ENCODE measurements at regions not wholly inside any gene's neighbourhood (a gene's known extent, or its start where the extent isn't known, plus 50 kb on each side); places are given as distances from the start of the nearest gene placed in this dataset.

DNA sequence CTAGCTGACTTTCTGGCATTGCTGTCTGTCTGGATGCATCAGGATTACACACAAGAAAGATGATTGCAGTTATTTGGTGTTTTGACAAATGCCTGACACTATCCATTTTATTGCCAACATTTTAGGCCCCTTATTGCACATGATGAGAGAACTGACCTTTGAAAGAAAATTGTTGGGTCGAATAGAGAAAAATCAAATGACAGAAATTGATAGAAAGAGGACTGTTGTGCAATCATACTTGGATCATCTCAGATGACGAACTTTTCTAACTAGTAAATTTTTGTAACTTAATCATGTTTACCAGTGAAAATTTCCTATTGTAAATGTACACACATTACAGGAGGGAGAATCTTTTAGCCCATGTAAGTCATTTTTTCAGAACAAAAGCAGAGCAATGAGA, 251.5 kb upstream of the USP15 start:
- Histone ChIP-seq H3K4me1 (ENCODE audit: control insufficient read depth in 4 of 4, insufficient read depth in 4 of 4, low read length in 3 of 4) (peaks cover 0 to 3% (median 0%) of the 10 kb centered on the region in 4 donors), H3K4me3 (ENCODE audit: low read depth in 1 of 3, low read length in 3 of 3) (no peak overlapping the region), H3K27me3 (ENCODE audit: control insufficient read depth in 4 of 4, insufficient read depth in 4 of 4, low read length in 3 of 4) (no peaks in the 10 kb centered on the region), H3K9ac (ENCODE audit: low read depth in 1 of 2, low read length in 2 of 2) (no peak overlapping the region), H3K9me3 (ENCODE audit: control insufficient read depth in 4 of 4, low read length in 3 of 4) (no peaks in the 10 kb centered on the region), H3K36me3 (ENCODE audit: control insufficient read depth in 4 of 4, insufficient read depth in 3 of 4, low read depth in 1 of 4, low read length in 3 of 4) (no peaks in the 10 kb centered on the region), H3K27ac (ENCODE audit: low read depth in 1 of 2, low read length in 2 of 2) (no peak overlapping the region)
- DNase-seq (ENCODE audit: low spot score): no peak
- WGBS: 30% methylated on average over 2 of the region's 2 CpGs
- no peak for TF ChIP-seq TAF1 (conservative IDR thresholded peaks at IDR 0.05)
- TF ChIP-seq, protein P1, sequence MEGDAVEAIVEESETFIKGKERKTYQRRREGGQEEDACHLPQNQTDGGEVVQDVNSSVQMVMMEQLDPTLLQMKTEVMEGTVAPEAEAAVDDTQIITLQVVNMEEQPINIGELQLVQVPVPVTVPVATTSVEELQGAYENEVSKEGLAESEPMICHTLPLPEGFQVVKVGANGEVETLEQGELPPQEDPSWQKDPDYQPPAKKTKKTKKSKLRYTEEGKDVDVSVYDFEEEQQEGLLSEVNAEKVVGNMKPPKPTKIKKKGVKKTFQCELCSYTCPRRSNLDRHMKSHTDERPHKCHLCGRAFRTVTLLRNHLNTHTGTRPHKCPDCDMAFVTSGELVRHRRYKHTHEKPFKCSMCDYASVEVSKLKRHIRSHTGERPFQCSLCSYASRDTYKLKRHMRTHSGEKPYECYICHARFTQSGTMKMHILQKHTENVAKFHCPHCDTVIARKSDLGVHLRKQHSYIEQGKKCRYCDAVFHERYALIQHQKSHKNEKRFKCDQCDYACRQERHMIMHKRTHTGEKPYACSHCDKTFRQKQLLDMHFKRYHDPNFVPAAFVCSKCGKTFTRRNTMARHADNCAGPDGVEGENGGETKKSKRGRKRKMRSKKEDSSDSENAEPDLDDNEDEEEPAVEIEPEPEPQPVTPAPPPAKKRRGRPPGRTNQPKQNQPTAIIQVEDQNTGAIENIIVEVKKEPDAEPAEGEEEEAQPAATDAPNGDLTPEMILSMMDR (IDR thresholded peaks at IDR 0.05; ENCODE audit: low read depth, low read length, missing input control): no peak
- TF ChIP-seq HNF4G (IDR thresholded peaks at IDR 0.05): no peak
- no peak for TF ChIP-seq YY1 (IDR thresholded peaks at IDR 0.05)
- no peak for TF ChIP-seq JUND (IDR thresholded peaks at IDR 0.05)
- TF ChIP-seq FOXA2 (IDR thresholded peaks at IDR 0.05): no peak
- TF ChIP-seq, protein P2, sequence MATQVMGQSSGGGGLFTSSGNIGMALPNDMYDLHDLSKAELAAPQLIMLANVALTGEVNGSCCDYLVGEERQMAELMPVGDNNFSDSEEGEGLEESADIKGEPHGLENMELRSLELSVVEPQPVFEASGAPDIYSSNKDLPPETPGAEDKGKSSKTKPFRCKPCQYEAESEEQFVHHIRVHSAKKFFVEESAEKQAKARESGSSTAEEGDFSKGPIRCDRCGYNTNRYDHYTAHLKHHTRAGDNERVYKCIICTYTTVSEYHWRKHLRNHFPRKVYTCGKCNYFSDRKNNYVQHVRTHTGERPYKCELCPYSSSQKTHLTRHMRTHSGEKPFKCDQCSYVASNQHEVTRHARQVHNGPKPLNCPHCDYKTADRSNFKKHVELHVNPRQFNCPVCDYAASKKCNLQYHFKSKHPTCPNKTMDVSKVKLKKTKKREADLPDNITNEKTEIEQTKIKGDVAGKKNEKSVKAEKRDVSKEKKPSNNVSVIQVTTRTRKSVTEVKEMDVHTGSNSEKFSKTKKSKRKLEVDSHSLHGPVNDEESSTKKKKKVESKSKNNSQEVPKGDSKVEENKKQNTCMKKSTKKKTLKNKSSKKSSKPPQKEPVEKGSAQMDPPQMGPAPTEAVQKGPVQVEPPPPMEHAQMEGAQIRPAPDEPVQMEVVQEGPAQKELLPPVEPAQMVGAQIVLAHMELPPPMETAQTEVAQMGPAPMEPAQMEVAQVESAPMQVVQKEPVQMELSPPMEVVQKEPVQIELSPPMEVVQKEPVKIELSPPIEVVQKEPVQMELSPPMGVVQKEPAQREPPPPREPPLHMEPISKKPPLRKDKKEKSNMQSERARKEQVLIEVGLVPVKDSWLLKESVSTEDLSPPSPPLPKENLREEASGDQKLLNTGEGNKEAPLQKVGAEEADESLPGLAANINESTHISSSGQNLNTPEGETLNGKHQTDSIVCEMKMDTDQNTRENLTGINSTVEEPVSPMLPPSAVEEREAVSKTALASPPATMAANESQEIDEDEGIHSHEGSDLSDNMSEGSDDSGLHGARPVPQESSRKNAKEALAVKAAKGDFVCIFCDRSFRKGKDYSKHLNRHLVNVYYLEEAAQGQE (IDR thresholded peaks at IDR 0.05): no peak
- TF ChIP-seq, protein P3, sequence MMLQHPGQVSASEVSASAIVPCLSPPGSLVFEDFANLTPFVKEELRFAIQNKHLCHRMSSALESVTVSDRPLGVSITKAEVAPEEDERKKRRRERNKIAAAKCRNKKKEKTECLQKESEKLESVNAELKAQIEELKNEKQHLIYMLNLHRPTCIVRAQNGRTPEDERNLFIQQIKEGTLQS (IDR thresholded peaks at IDR 0.05): no peak
- TF ChIP-seq NR2F2 (IDR thresholded peaks at IDR 0.05): no peak
- TF ChIP-seq, protein P4, sequence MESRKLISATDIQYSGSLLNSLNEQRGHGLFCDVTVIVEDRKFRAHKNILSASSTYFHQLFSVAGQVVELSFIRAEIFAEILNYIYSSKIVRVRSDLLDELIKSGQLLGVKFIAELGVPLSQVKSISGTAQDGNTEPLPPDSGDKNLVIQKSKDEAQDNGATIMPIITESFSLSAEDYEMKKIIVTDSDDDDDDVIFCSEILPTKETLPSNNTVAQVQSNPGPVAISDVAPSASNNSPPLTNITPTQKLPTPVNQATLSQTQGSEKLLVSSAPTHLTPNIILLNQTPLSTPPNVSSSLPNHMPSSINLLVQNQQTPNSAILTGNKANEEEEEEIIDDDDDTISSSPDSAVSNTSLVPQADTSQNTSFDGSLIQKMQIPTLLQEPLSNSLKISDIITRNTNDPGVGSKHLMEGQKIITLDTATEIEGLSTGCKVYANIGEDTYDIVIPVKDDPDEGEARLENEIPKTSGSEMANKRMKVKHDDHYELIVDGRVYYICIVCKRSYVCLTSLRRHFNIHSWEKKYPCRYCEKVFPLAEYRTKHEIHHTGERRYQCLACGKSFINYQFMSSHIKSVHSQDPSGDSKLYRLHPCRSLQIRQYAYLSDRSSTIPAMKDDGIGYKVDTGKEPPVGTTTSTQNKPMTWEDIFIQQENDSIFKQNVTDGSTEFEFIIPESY (IDR thresholded peaks at IDR 0.05): no peak
- TF ChIP-seq GABPA (IDR thresholded peaks at IDR 0.05 in 1 of 2, conservative IDR thresholded peaks at IDR 0.05 in 1 of 2): no peak
- TF ChIP-seq FOXA1 (IDR thresholded peaks at IDR 0.05): no peak
- no peak for TF ChIP-seq RXRA (IDR thresholded peaks at IDR 0.05)
- no peak for TF ChIP-seq RAD21 (IDR thresholded peaks at IDR 0.05)
- TF ChIP-seq EGR1 (IDR thresholded peaks at IDR 0.05; ENCODE audit: low read depth in 2 of 2): no peak

DNA sequence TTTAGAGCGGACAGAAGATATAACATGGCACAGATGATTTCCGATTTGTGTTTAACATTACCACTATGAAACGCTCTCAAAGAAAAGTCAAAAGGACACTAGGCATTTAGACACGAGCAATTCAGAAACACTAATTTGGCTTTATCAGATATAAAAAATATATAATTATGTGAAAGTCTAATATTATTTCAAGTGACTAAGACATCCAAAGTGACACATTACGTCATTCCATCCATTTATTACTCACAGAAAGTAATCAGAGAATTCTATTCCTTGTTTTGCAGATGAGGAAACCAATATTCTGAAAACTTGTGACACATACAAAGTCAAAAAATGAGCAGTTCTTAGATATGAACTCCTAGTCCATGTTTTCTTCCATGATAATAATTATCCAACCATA, 250.8 kb upstream of the USP15 start:
- Histone ChIP-seq H3K9ac (ENCODE audit: low read depth in 1 of 2, low read length in 2 of 2) (no peak overlapping the region), H3K4me1 (ENCODE audit: control insufficient read depth in 4 of 4, insufficient read depth in 4 of 4, low read length in 3 of 4) (peaks cover 0 to 3% (median 0%) of the 10 kb centered on the region in 4 donors), H3K27me3 (ENCODE audit: control insufficient read depth in 4 of 4, insufficient read depth in 4 of 4, low read length in 3 of 4) (no peaks in the 10 kb centered on the region), H3K27ac (ENCODE audit: low read depth in 1 of 2, low read length in 2 of 2) (no peak overlapping the region), H3K4me3 (ENCODE audit: low read depth in 1 of 3, low read length in 3 of 3) (no peak overlapping the region), H3K36me3 (ENCODE audit: control insufficient read depth in 4 of 4, insufficient read depth in 3 of 4, low read depth in 1 of 4, low read length in 3 of 4) (no peaks in the 10 kb centered on the region), H3K9me3 (ENCODE audit: control insufficient read depth in 4 of 4, low read length in 3 of 4) (no peaks in the 10 kb centered on the region)
- 93% methylated on average over 5 of the region's 5 CpGs for WGBS
- DNase-seq (ENCODE audit: low spot score): no peak
- TF ChIP-seq, protein P1 (IDR thresholded peaks at IDR 0.05; ENCODE audit: low read depth, low read length, missing input control): no peak
- no peak for TF ChIP-seq FOXA2 (IDR thresholded peaks at IDR 0.05)
- no peak for TF ChIP-seq HNF4A (conservative IDR thresholded peaks at IDR 0.05)
- TF ChIP-seq, protein P2 (IDR thresholded peaks at IDR 0.05): no peak
